ENCODE measurements at regions not wholly inside any gene's neighbourhood (a gene's known extent, or its start where the extent isn't known, plus 50 kb on each side); places are given as distances from the start of the nearest gene placed in this dataset.

DNA sequence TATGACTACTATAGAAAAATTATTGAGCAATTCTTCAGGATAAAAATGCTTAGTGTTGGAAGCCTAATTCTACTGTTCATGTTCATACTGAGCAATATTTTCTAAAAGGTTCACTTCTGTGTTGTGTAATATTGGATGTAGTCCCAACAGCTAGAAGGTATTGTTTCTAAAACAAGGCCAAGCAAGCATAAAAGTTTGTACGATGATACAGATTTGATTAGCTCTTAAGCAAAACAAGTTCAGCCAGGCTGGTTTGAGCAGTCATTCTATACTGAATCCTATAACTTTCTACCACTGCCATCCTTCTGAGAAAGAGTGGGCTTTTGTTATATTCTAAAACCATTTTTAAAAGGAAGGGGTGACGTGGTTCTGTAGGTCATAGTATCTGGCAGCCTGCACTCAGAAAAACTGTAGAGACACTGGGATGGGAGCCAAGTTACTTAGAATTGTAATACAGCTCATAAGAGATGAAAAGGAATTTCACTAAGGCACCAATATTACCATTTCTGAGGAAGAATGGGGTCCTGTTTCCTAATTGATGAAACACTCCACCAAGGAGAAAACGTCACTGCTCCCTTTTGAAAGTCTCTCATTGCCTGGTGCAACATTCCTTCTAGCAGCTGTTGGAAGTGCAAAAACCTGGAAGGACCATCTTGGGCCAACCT is 275.0 kb upstream of the DACH1 start:
- CTCF ChIA-PET: interaction anchor here (1.3 kb wide), 1 partner anchor 8 kb away, joined by 4 read pairs; no protein-coding TSS in a partner anchor
- SMC1A ChIA-PET (ENCODE audit: uncharacterized antibody, unreplicated experiment): no interaction called here
- RAD21 ChIA-PET (ENCODE audit: unreplicated experiment): no interaction called here
- FAIRE-seq (no peak), ATAC-seq (no peak), DNase-seq (ENCODE audit: low read depth, low spot score) (no peak)
- Histone ChIP-seq H3K9me3 (replicated peaks; ENCODE audit: control insufficient read depth, insufficient read depth, low read length) (no peaks in the 10 kb centered on the region), H3K4me3 (no peak overlapping the region), H3K9ac (ENCODE audit: control insufficient read depth, insufficient read depth, low read length) (no peak overlapping the region), H3K27me3 (replicated peaks in 1 of 2; ENCODE audit: control insufficient read depth in 2 of 2, insufficient read depth in 2 of 2, low read length in 1 of 2) (no peaks in the 10 kb centered on the region), H3K4me2 (ENCODE audit: control insufficient read depth, insufficient read depth) (no peak overlapping the region), H4K20me1 (ENCODE audit: control insufficient read depth, insufficient read depth) (no peaks in the 10 kb centered on the region), H3K27ac (ENCODE audit: control insufficient read depth, insufficient read depth) (no peak overlapping the region), H2AFZ (ENCODE audit: control insufficient read depth, low read depth, low read length) (no peak overlapping the region), H3K36me3 (ENCODE audit: control insufficient read depth in 2 of 2, insufficient read depth in 2 of 2, low read length in 1 of 2) (no peaks in the 10 kb centered on the region), H3K4me1 (ENCODE audit: control insufficient read depth, insufficient read depth, low read length) (no peaks in the 10 kb centered on the region), H3K79me2 (ENCODE audit: control insufficient read depth, insufficient read depth, low read length) (no peaks in the 10 kb centered on the region)
- intact Hi-C loops (cut with micrococcal nuclease; ENCODE audit: unreplicated experiment) (no loop called here), in situ Hi-C loops (cut with MboI) (no loop called here)
- POLR2A ChIA-PET: no interaction called here
- TF ChIP-seq PRDM15 (CRISPR knock-in tag; IDR thresholded peaks at IDR 0.05): no peak
- no peak for TF ChIP-seq MYB (IDR thresholded peaks at IDR 0.05; ENCODE audit: borderline replicate concordance, low read depth, low read length)
- TF ChIP-seq NBN (IDR thresholded peaks at IDR 0.05): no peak
- TF ChIP-seq CBFB (IDR thresholded peaks at IDR 0.05; ENCODE audit: low read depth): no peak
- no peak for TF ChIP-seq HDAC2 (IDR thresholded peaks at IDR 0.05)
- BruUV-seq (replicated peaks): no TSS peak
- 18% methylated on average over 3 of the region's 3 CpGs for WGBS (ENCODE audit: insufficient coverage, insufficient replicate concordance, low lambda C conversion rate, missing lambda C conversion rate)
